ENCODE measurements at regions not wholly inside any gene's neighbourhood (a gene's known extent, or its start where the extent isn't known, plus 50 kb on each side); places are given as distances from the start of the nearest gene placed in this dataset.

- Histone ChIP-seq H4K20me1 (ENCODE audit: insufficient read depth, low read depth, low read length) (no peaks in the 10 kb centered on the region), H3K27ac (ENCODE audit: low read length) (no peak overlapping the region), H3K4me1 (ENCODE audit: low read length) (peaks cover 16% of the 10 kb centered on the region), H3K4me2 (ENCODE audit: low read depth, low read length, poor library complexity, severe bottlenecking) (no peak overlapping the region), H3K79me2 (ENCODE audit: low read length) (no peaks in the 10 kb centered on the region), H3K9ac (ENCODE audit: low read length) (no peak overlapping the region), H3K9me3 (ENCODE audit: low read length) (no peaks in the 10 kb centered on the region), H3K4me3 (ENCODE audit: low read length) (no peak overlapping the region), H3K27me3 (ENCODE audit: low read length) (no peaks in the 10 kb centered on the region), H3K36me3 (ENCODE audit: insufficient read depth, low read length) (no peaks in the 10 kb centered on the region), H3K9me2 (replicated peaks; ENCODE audit: insufficient read depth, low read length) (no peaks in the 10 kb centered on the region), H2AFZ (ENCODE audit: low read length) (no peak overlapping the region)
- DNase-seq: no peak
Measured at GRCh38 chr3:16821053-16821452, 63.7 kb upstream of the PLCL2 start.

- Histone ChIP-seq H3K4me3 (ENCODE audit: low read length) (no peak overlapping the region), H3K4me2 (ENCODE audit: low read depth, low read length, poor library complexity, severe bottlenecking) (no peak overlapping the region), H3K4me1 (ENCODE audit: low read length) (peaks cover 11% of the 10 kb centered on the region), H3K36me3 (ENCODE audit: insufficient read depth, low read length) (no peaks in the 10 kb centered on the region), H3K27ac (ENCODE audit: low read length) (no peak overlapping the region), H3K9me3 (ENCODE audit: low read length) (no peaks in the 10 kb centered on the region), H3K9me2 (replicated peaks; ENCODE audit: insufficient read depth, low read length) (no peaks in the 10 kb centered on the region), H4K20me1 (ENCODE audit: insufficient read depth, low read depth, low read length) (no peaks in the 10 kb centered on the region), H3K27me3 (ENCODE audit: low read length) (no peaks in the 10 kb centered on the region), H2AFZ (ENCODE audit: low read length) (no peak overlapping the region), H3K9ac (ENCODE audit: low read length) (no peak overlapping the region), H3K79me2 (ENCODE audit: low read length) (no peaks in the 10 kb centered on the region)
- no peak for DNase-seq
Measured at GRCh38 chr3:16824081-16824696, 60.6 kb upstream of the PLCL2 start.

GRCh38 chr3:16825617-16826204 is 59.0 kb upstream of the PLCL2 start:
- Histone ChIP-seq H3K4me2 (ENCODE audit: low read depth, low read length, poor library complexity, severe bottlenecking) (no peak overlapping the region), H3K4me3 (ENCODE audit: low read length) (no peak overlapping the region), H4K20me1 (ENCODE audit: insufficient read depth, low read depth, low read length) (no peaks in the 10 kb centered on the region), H3K9me2 (replicated peaks; ENCODE audit: insufficient read depth, low read length) (no peaks in the 10 kb centered on the region), H2AFZ (ENCODE audit: low read length) (no peak overlapping the region), H3K27me3 (ENCODE audit: low read length) (no peaks in the 10 kb centered on the region), H3K36me3 (ENCODE audit: insufficient read depth, low read length) (no peaks in the 10 kb centered on the region), H3K9me3 (ENCODE audit: low read length) (no peaks in the 10 kb centered on the region), H3K4me1 (ENCODE audit: low read length) (peaks cover 7% of the 10 kb centered on the region), H3K27ac (ENCODE audit: low read length) (no peak overlapping the region), H3K9ac (ENCODE audit: low read length) (no peak overlapping the region), H3K79me2 (ENCODE audit: low read length) (no peaks in the 10 kb centered on the region)
- DNase-seq: no peak

- peaks cover 5% of the 10 kb centered on the region for H3K4me1 ChIP-seq (ENCODE audit: low read length)
- H3K27ac ChIP-seq (ENCODE audit: low read length): no peak overlapping the region
- H3K4me2 ChIP-seq (ENCODE audit: low read depth, low read length, poor library complexity, severe bottlenecking): no peak overlapping the region
- no peak overlapping the region for H2AFZ ChIP-seq (ENCODE audit: low read length)
- no peak overlapping the region for H3K4me3 ChIP-seq (ENCODE audit: low read length)
- H3K9me2 ChIP-seq (replicated peaks; ENCODE audit: insufficient read depth, low read length): no peaks in the 10 kb centered on the region
- no peaks in the 10 kb centered on the region for H4K20me1 ChIP-seq (ENCODE audit: insufficient read depth, low read depth, low read length)
- no peaks in the 10 kb centered on the region for H3K36me3 ChIP-seq (ENCODE audit: insufficient read depth, low read length)
- no peak overlapping the region for H3K9ac ChIP-seq (ENCODE audit: low read length)
- no peaks in the 10 kb centered on the region for H3K79me2 ChIP-seq (ENCODE audit: low read length)
- H3K9me3 ChIP-seq (ENCODE audit: low read length): no peaks in the 10 kb centered on the region
- peak; percentile 85 for DNase-seq
- no peaks in the 10 kb centered on the region for H3K27me3 ChIP-seq (ENCODE audit: low read length)
Measured at GRCh38 chr3:16828815-16829214, 55.9 kb upstream of the PLCL2 start.

GRCh38 chr3:16831846-16832245 is 52.9 kb upstream of the PLCL2 start:
- no peaks in the 10 kb centered on the region for H3K79me2 ChIP-seq (ENCODE audit: low read length)
- no peaks in the 10 kb centered on the region for H4K20me1 ChIP-seq (ENCODE audit: insufficient read depth, low read depth, low read length)
- H3K27me3 ChIP-seq (ENCODE audit: low read length): no peaks in the 10 kb centered on the region
- H3K36me3 ChIP-seq (ENCODE audit: insufficient read depth, low read length): no peaks in the 10 kb centered on the region
- no peak overlapping the region for H3K9ac ChIP-seq (ENCODE audit: low read length)
- no peaks in the 10 kb centered on the region for H3K9me2 ChIP-seq (replicated peaks; ENCODE audit: insufficient read depth, low read length)
- H2AFZ ChIP-seq (ENCODE audit: low read length): no peak overlapping the region
- no peak overlapping the region for H3K4me3 ChIP-seq (ENCODE audit: low read length)
- DNase-seq: no peak
- H3K4me2 ChIP-seq (ENCODE audit: low read depth, low read length, poor library complexity, severe bottlenecking): no peak overlapping the region
- H3K27ac ChIP-seq (ENCODE audit: low read length): no peak overlapping the region
- H3K9me3 ChIP-seq (ENCODE audit: low read length): no peaks in the 10 kb centered on the region
- no peaks in the 10 kb centered on the region for H3K4me1 ChIP-seq (ENCODE audit: low read length)

- Histone ChIP-seq H4K20me1 (ENCODE audit: insufficient read depth, low read depth, low read length) (no peaks in the 10 kb centered on the region), H3K4me1 (ENCODE audit: low read length) (no peaks in the 10 kb centered on the region), H3K9me2 (replicated peaks; ENCODE audit: insufficient read depth, low read length) (no peaks in the 10 kb centered on the region), H3K36me3 (ENCODE audit: insufficient read depth, low read length) (no peaks in the 10 kb centered on the region), H3K27ac (ENCODE audit: low read length) (no peak overlapping the region), H3K27me3 (ENCODE audit: low read length) (no peaks in the 10 kb centered on the region), H3K9ac (ENCODE audit: low read length) (no peak overlapping the region), H3K4me3 (ENCODE audit: low read length) (no peak overlapping the region), H3K4me2 (ENCODE audit: low read depth, low read length, poor library complexity, severe bottlenecking) (no peak overlapping the region), H3K9me3 (ENCODE audit: low read length) (no peaks in the 10 kb centered on the region), H3K79me2 (ENCODE audit: low read length) (no peaks in the 10 kb centered on the region), H2AFZ (ENCODE audit: low read length) (no peak overlapping the region)
- DNase-seq: no peak
Measured at GRCh38 chr3:16834214-16834613, 50.5 kb upstream of the PLCL2 start.

GRCh38 chr3:16834753-16835152 is 50.0 kb upstream of the PLCL2 start:
- no peaks in the 10 kb centered on the region for H3K9me2 ChIP-seq (replicated peaks; ENCODE audit: insufficient read depth, low read length)
- H3K4me1 ChIP-seq (ENCODE audit: low read length): no peaks in the 10 kb centered on the region
- H3K79me2 ChIP-seq (ENCODE audit: low read length): no peaks in the 10 kb centered on the region
- H4K20me1 ChIP-seq (ENCODE audit: insufficient read depth, low read depth, low read length): no peaks in the 10 kb centered on the region
- H3K4me3 ChIP-seq (ENCODE audit: low read length): no peak overlapping the region
- H2AFZ ChIP-seq (ENCODE audit: low read length): no peak overlapping the region
- H3K36me3 ChIP-seq (ENCODE audit: insufficient read depth, low read length): no peaks in the 10 kb centered on the region
- H3K4me2 ChIP-seq (ENCODE audit: low read depth, low read length, poor library complexity, severe bottlenecking): no peak overlapping the region
- H3K27ac ChIP-seq (ENCODE audit: low read length): no peak overlapping the region
- no peak overlapping the region for H3K9ac ChIP-seq (ENCODE audit: low read length)
- H3K27me3 ChIP-seq (ENCODE audit: low read length): no peaks in the 10 kb centered on the region
- no peak for DNase-seq
- H3K9me3 ChIP-seq (ENCODE audit: low read length): no peaks in the 10 kb centered on the region

Data from Karpas-422 (cell line).